ENCODE measurements at regions not wholly inside any gene's neighbourhood (a gene's known extent, or its start where the extent isn't known, plus 50 kb on each side); places are given as distances from the start of the nearest gene placed in this dataset.
"Not testable (repeated sequence)": the region's sequence is repeated elsewhere in the genome, so short reads cannot be mapped to it uniquely, and the experiment has no call there.

GRCh38 chr6:11889572-11889971, 111.0 kb upstream of the ADTRP start:
- 82 to 87% (median 86%) methylated on average over 3 of the region's 3 CpGs for WGBS, 4 donors
- intact Hi-C loops (cut with DNase I), result no loop called here
- H3K9me3 ChIP-seq (replicated peaks in 1 of 3), result no peaks in the 10 kb centered on the region
- H3K36me3 ChIP-seq (replicated peaks in 1 of 2), result no peaks in the 10 kb centered on the region
- no peaks in the 10 kb centered on the region for H3K27me3 ChIP-seq
- no peaks in the 10 kb centered on the region for H3K4me1 ChIP-seq (replicated peaks in 1 of 2)
- TF ChIP-seq CTCF (IDR thresholded peaks at IDR 0.05) (no peak), POLR2A (IDR thresholded peaks at IDR 0.05) (no peak)
- no peak overlapping the region for H3K27ac ChIP-seq
- no peak for DNase-seq
- H3K4me3 ChIP-seq, result no peak overlapping the region

GRCh38 chr6:11888727-11889126, 110.1 kb upstream of the ADTRP start:
- Histone ChIP-seq H3K27ac (no peak overlapping the region), H3K36me3 (replicated peaks in 1 of 2) (no peaks in the 10 kb centered on the region), H3K27me3 (no peaks in the 10 kb centered on the region), H3K9me3 (replicated peaks in 1 of 3) (no peaks in the 10 kb centered on the region), H3K4me1 (replicated peaks in 1 of 2) (no peaks in the 10 kb centered on the region), H3K4me3 (no peak overlapping the region)
- intact Hi-C loops (cut with DNase I), result no loop called here
- no peak for DNase-seq
- TF ChIP-seq POLR2A (IDR thresholded peaks at IDR 0.05), result no peak
- no peak for TF ChIP-seq CTCF (IDR thresholded peaks at IDR 0.05)
- WGBS, 4 donors, result 92 to 95% (median 93%) methylated on average over 5 of the region's 5 CpGs

GRCh38 chr6:11885159-11885558, 106.6 kb upstream of the ADTRP start:
- 82 to 96% (median 95%) methylated on average over 1 of the region's 1 CpG for WGBS, 4 donors
- no peaks in the 10 kb centered on the region for H3K36me3 ChIP-seq (replicated peaks in 1 of 2)
- H3K4me1 ChIP-seq (replicated peaks in 1 of 2), result no peaks in the 10 kb centered on the region
- TF ChIP-seq POLR2A (IDR thresholded peaks at IDR 0.05), result no peak
- no peak for TF ChIP-seq CTCF (IDR thresholded peaks at IDR 0.05)
- intact Hi-C loops (cut with DNase I), result no loop called here
- DNase-seq, result no peak
- H3K4me3 ChIP-seq, result no peak overlapping the region
- H3K9me3 ChIP-seq (replicated peaks in 1 of 3), result no peaks in the 10 kb centered on the region
- H3K27ac ChIP-seq, result no peak overlapping the region
- no peaks in the 10 kb centered on the region for H3K27me3 ChIP-seq

GRCh38 chr6:11883471-11883870, 104.9 kb upstream of the ADTRP start:
- H3K4me3 ChIP-seq; H3K27me3 ChIP-seq; H3K4me1 ChIP-seq (replicated peaks in 1 of 2); DNase-seq; intact Hi-C loops (cut with DNase I); H3K9me3 ChIP-seq (replicated peaks in 1 of 3); H3K36me3 ChIP-seq (replicated peaks in 1 of 2); H3K27ac ChIP-seq: not testable (repeated sequence)
- WGBS, 4 donors, result 78 to 93% (median 88%) methylated on average over 2 of the region's 2 CpGs

GRCh38 chr6:11880156-11880555, 101.6 kb upstream of the ADTRP start:
- 93 to 97% (median 96%) methylated on average over 4 of the region's 4 CpGs for WGBS, 4 donors
- H3K4me1 ChIP-seq (replicated peaks in 1 of 2), result not testable (repeated sequence)

More at GRCh38 chr6:11880156-11880555, 101.6 kb upstream of the ADTRP start:
- DNase-seq; H3K36me3 ChIP-seq (replicated peaks in 1 of 2); H3K27ac ChIP-seq; intact Hi-C loops (cut with DNase I); H3K4me3 ChIP-seq; H3K9me3 ChIP-seq (replicated peaks in 1 of 3); H3K27me3 ChIP-seq: not testable (repeated sequence)

Data from adrenal gland (tissue), 9 donors.